Fibroblast of the aortic adventitia (primary cell): ENCODE measurements at regions not wholly inside any gene's neighbourhood (a gene's known extent, or its start where the extent isn't known, plus 50 kb on each side); places are given as distances from the start of the nearest gene placed in this dataset.
A peak's percentile ranks its signal among the peaks of the same experiment; 100 is the strongest.
"Not testable (repeated sequence)": the region's sequence is repeated elsewhere in the genome, so short reads cannot be mapped to it uniquely, and the experiment has no call there.

ENCODE experiments used
- DNase-seq: peaks from one replicate; pipeline ENCODE4 v3.0.0-alpha.2; 2010; ENCODE audit warnings: low read depth
- H3K4me3 ChIP-seq: 2 replicates; pipeline ENCODE4 v1.5.1; 2011; ENCODE audit warnings: low read depth, mild to moderate bottlenecking, control low read depth, low read length, moderate library complexity
- CTCF ChIP-seq: IDR thresholded peaks from 2 replicates; pipeline ENCODE4 v1.5.1; 2011; ENCODE audit warnings: mild to moderate bottlenecking, low read length, control low read depth, inconsistent platforms; ENCODE audit not compliant: insufficient read depth

GRCh38 chr6:80603679-80604078 is 497.2 kb downstream of the BCKDHB start:
- DNase-seq, result no peak
- no peak overlapping the region for H3K4me3 ChIP-seq
- no peak for TF ChIP-seq CTCF

- no peak for DNase-seq
- TF ChIP-seq CTCF, result no peak
- no peak overlapping the region for H3K4me3 ChIP-seq
Measured at GRCh38 chr6:80594461-80594860, 488.0 kb downstream of the BCKDHB start.

GRCh38 chr6:80592436-80592835 is 486.0 kb downstream of the BCKDHB start:
- no peak for TF ChIP-seq CTCF

GRCh38 chr6:80586242-80586641 is 479.8 kb downstream of the BCKDHB start:
- TF ChIP-seq CTCF, result no peak
- peak; percentile 11 for DNase-seq
- no peak overlapping the region for H3K4me3 ChIP-seq

More at GRCh38 chr6:80592436-80592835, 486.0 kb downstream of the BCKDHB start:
- H3K4me3 ChIP-seq, result no peak overlapping the region
- no peak for DNase-seq

- DNase-seq, result peak; percentile 6
- TF ChIP-seq CTCF, result no peak
Measured at GRCh38 chr6:80579391-80580023, 473.0 kb downstream of the BCKDHB start.

GRCh38 chr6:80573320-80573719 is 466.8 kb downstream of the BCKDHB start:
- not testable (repeated sequence) for DNase-seq

More at GRCh38 chr6:80579391-80580023, 473.0 kb downstream of the BCKDHB start:
- no peak overlapping the region for H3K4me3 ChIP-seq

GRCh38 chr6:80566361-80566760 is 459.9 kb downstream of the BCKDHB start:
- DNase-seq, result no peak
- no peak for TF ChIP-seq CTCF

More at GRCh38 chr6:80573320-80573719, 466.8 kb downstream of the BCKDHB start:
- H3K4me3 ChIP-seq, result not testable (repeated sequence)

More at GRCh38 chr6:80566361-80566760, 459.9 kb downstream of the BCKDHB start:
- H3K4me3 ChIP-seq, result no peak overlapping the region
